Gastrocnemius medialis (tissue), 4 donors: ENCODE measurements at regions not wholly inside any gene's neighbourhood (a gene's known extent, or its start where the extent isn't known, plus 50 kb on each side); places are given as distances from the start of the nearest gene placed in this dataset.

Source experiments
- CTCF ChIP-seq, 5 experiments: fragments of 450-650 bp in 3 of 5; fragments of 200-600 bp in 2 of 5; sonication (generic) in 2 of 5; IDR thresholded peaks in 4 of 5; conservative IDR thresholded peaks in 1 of 5; 1 replicate in 4 of 5; 2 replicates in 1 of 5; pipeline ENCODE4 v1.5.1; 2016 to 2019; ENCODE audit warnings: antibody characterized with exemption in 5 of 5, mild to moderate bottlenecking in 3 of 5, moderate library complexity in 3 of 5
- POLR2A ChIP-seq, 2 donors: fragments of 450-650 bp; IDR thresholded peaks; one replicate each; pipeline ENCODE4 v1.6.1; 2017; ENCODE audit warnings: antibody characterized with exemption in 2 of 2, mild to moderate bottlenecking in 2 of 2, moderate library complexity in 2 of 2

- TF ChIP-seq POLR2A (IDR thresholded peaks at IDR 0.05) (no peak), CTCF (IDR thresholded peaks at IDR 0.05 in 4 of 5, conservative IDR thresholded peaks at IDR 0.05 in 1 of 5) (no peak)
Measured at GRCh38 chr1:147379889-147380288, 137.4 kb downstream of the CHD1L start.
